HEK293 (cell line): ENCODE measurements at regions not wholly inside any gene's neighbourhood (a gene's known extent, or its start where the extent isn't known, plus 50 kb on each side); places are given as distances from the start of the nearest gene placed in this dataset.

Experiments
- BCL11B ChIP-seq: fragments of 450-650 bp; formaldehyde crosslinking; IDR thresholded peaks from 2 replicates; pipeline ENCODE4 v1.5.1; 2016; ENCODE audit warnings: low read depth, missing biosample characterization, missing genetic modification characterization
- GLI4 ChIP-seq: fragments of 450-650 bp; formaldehyde crosslinking; IDR thresholded peaks from 2 replicates; pipeline ENCODE4 v1.5.1; 2016; ENCODE audit warnings: missing biosample characterization, missing genetic modification characterization
- MYNN ChIP-seq: fragments of 450-650 bp; formaldehyde crosslinking; IDR thresholded peaks from 2 replicates; pipeline ENCODE4 v1.5.1; 2016; ENCODE audit warnings: missing biosample characterization, missing genetic modification characterization, borderline replicate concordance
- RBAK ChIP-seq: fragments of 450-650 bp; formaldehyde crosslinking; IDR thresholded peaks from 2 replicates; pipeline ENCODE4 v1.5.1; 2016; ENCODE audit warnings: missing biosample characterization, missing genetic modification characterization
- ZNF10 ChIP-seq: fragments of 450-650 bp; formaldehyde crosslinking; IDR thresholded peaks from 2 replicates; pipeline ENCODE4 v1.5.1; 2017; ENCODE audit warnings: missing biosample characterization, missing genetic modification characterization
- ZNF138 ChIP-seq: fragments of 450-650 bp; formaldehyde crosslinking; IDR thresholded peaks from 2 replicates; pipeline ENCODE4 v1.5.1; 2016; ENCODE audit warnings: missing biosample characterization, missing genetic modification characterization, borderline replicate concordance
- ZNF146 ChIP-seq: fragments of 450-650 bp; formaldehyde crosslinking; IDR thresholded peaks from 2 replicates; pipeline ENCODE4 v1.5.1; 2016; ENCODE audit warnings: missing biosample characterization, missing genetic modification characterization
- ZNF274 ChIP-seq, 2 experiments: fragments of 200-500 bp in 1 of 2; fragments of 450-650 bp in 1 of 2; sonication (Bioruptor generic) in 1 of 2; formaldehyde crosslinking in 1 of 2; IDR thresholded peaks; 2 replicates each; pipeline versions ENCODE4 v1.5.1 to v1.6.1; 2014 to 2016; ENCODE audit warnings: borderline replicate concordance in 1 of 2, inconsistent platforms in 1 of 2, low read length in 1 of 2, missing biosample characterization in 1 of 2, missing genetic modification characterization in 1 of 2
- ZNF292 ChIP-seq: fragments of 450-650 bp; formaldehyde crosslinking; IDR thresholded peaks from 2 replicates; pipeline ENCODE4 v1.5.1; 2016; ENCODE audit warnings: low read depth, missing biosample characterization, missing genetic modification characterization, borderline replicate concordance
- ZNF302 ChIP-seq: fragments of 450-650 bp; formaldehyde crosslinking; IDR thresholded peaks from 2 replicates; pipeline ENCODE4 v1.5.1; 2016; ENCODE audit warnings: missing biosample characterization, missing genetic modification characterization, low read depth
- ZNF529 ChIP-seq: fragments of 450-650 bp; formaldehyde crosslinking; IDR thresholded peaks from 2 replicates; pipeline ENCODE4 v1.5.1; 2017; ENCODE audit warnings: missing genetic modification characterization, missing biosample characterization; ENCODE audit not compliant: insufficient replicate concordance
- ZNF76 ChIP-seq: fragments of 450-650 bp; formaldehyde crosslinking; IDR thresholded peaks from 2 replicates; pipeline ENCODE4; 2016; ENCODE audit warnings: low read depth, missing biosample characterization, missing genetic modification characterization, borderline replicate concordance
- TF ChIP-seq, protein P1 (sequence below): fragments of 450-650 bp; formaldehyde crosslinking; IDR thresholded peaks from 2 replicates; pipeline ENCODE4 v1.5.1; 2016; ENCODE audit warnings: missing biosample characterization, missing genetic modification characterization
- TF ChIP-seq, protein P2 (sequence below): fragments of 450-650 bp; formaldehyde crosslinking; IDR thresholded peaks from 2 replicates; pipeline ENCODE4 v1.5.1; 2016; ENCODE audit warnings: missing biosample characterization, missing genetic modification characterization

GRCh38 chr9:69987457-69987856, 56.2 kb upstream of the MAMDC2 start:
- no peak for TF ChIP-seq ZNF274 (IDR thresholded peaks at IDR 0.05; ENCODE audit: low read length)
- no peak for TF ChIP-seq ZNF274 (tag by site-specific recombination; IDR thresholded peaks at IDR 0.05; ENCODE audit: borderline replicate concordance)
- TF ChIP-seq ZNF10, result no peak
- TF ChIP-seq MYNN (tag by site-specific recombination), result no peak
- TF ChIP-seq ZNF76 (tag by site-specific recombination), result no peak
- TF ChIP-seq GLI4 (tag by site-specific recombination), result no peak
- no peak for TF ChIP-seq ZNF292 (tag by site-specific recombination)
- TF ChIP-seq, protein P1, sequence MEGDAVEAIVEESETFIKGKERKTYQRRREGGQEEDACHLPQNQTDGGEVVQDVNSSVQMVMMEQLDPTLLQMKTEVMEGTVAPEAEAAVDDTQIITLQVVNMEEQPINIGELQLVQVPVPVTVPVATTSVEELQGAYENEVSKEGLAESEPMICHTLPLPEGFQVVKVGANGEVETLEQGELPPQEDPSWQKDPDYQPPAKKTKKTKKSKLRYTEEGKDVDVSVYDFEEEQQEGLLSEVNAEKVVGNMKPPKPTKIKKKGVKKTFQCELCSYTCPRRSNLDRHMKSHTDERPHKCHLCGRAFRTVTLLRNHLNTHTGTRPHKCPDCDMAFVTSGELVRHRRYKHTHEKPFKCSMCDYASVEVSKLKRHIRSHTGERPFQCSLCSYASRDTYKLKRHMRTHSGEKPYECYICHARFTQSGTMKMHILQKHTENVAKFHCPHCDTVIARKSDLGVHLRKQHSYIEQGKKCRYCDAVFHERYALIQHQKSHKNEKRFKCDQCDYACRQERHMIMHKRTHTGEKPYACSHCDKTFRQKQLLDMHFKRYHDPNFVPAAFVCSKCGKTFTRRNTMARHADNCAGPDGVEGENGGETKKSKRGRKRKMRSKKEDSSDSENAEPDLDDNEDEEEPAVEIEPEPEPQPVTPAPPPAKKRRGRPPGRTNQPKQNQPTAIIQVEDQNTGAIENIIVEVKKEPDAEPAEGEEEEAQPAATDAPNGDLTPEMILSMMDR (tag by site-specific recombination), result no peak
- TF ChIP-seq ZNF302 (tag by site-specific recombination), result no peak
- no peak for TF ChIP-seq ZNF146 (tag by site-specific recombination)
- TF ChIP-seq RBAK, result no peak
- TF ChIP-seq ZNF529 (tag by site-specific recombination), result no peak
- no peak for TF ChIP-seq ZNF138 (tag by site-specific recombination)
- TF ChIP-seq, protein P2, sequence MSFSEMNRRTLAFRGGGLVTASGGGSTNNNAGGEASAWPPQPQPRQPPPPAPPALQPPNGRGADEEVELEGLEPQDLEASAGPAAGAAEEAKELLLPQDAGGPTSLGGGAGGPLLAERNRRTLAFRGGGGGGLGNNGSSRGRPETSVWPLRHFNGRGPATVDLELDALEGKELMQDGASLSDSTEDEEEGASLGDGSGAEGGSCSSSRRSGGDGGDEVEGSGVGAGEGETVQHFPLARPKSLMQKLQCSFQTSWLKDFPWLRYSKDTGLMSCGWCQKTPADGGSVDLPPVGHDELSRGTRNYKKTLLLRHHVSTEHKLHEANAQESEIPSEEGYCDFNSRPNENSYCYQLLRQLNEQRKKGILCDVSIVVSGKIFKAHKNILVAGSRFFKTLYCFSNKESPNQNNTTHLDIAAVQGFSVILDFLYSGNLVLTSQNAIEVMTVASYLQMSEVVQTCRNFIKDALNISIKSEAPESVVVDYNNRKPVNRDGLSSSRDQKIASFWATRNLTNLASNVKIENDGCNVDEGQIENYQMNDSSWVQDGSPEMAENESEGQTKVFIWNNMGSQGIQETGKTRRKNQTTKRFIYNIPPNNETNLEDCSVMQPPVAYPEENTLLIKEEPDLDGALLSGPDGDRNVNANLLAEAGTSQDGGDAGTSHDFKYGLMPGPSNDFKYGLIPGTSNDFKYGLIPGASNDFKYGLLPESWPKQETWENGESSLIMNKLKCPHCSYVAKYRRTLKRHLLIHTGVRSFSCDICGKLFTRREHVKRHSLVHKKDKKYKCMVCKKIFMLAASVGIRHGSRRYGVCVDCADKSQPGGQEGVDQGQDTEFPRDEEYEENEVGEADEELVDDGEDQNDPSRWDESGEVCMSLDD (tag by site-specific recombination), result no peak
- TF ChIP-seq BCL11B (tag by site-specific recombination), result no peak
